H9 (cell line): ENCODE measurements at regions not wholly inside any gene's neighbourhood (a gene's known extent, or its start where the extent isn't known, plus 50 kb on each side); places are given as distances from the start of the nearest gene placed in this dataset.

Source experiments
- DNase-seq: peaks from one replicate; pipeline ENCODE4 v3.0.0-alpha.2; 2017
- H2AFZ ChIP-seq: one replicate; pipeline ENCODE4 v1.6.1; 2013; ENCODE audit warnings: mild to moderate bottlenecking, low read length, control low read depth, moderate library complexity
- H2AK5ac ChIP-seq: 2 replicates; pipeline ENCODE4 v1.6.1; 2013; ENCODE audit warnings: low read length, control low read depth, mixed read lengths; ENCODE audit not compliant: insufficient read length
- H2BK120ac ChIP-seq: one replicate; pipeline ENCODE4 v1.6.1; 2013; ENCODE audit warnings: low read depth, mild to moderate bottlenecking, low read length, control low read depth, inconsistent platforms; ENCODE audit not compliant: poor library complexity, severe bottlenecking
- H2BK12ac ChIP-seq: 2 replicates; pipeline ENCODE4 v1.6.1; 2013; ENCODE audit warnings: low read length, control low read depth, mixed read lengths, low read depth; ENCODE audit not compliant: insufficient read length
- H2BK15ac ChIP-seq: 2 replicates; pipeline ENCODE4 v1.6.1; 2013; ENCODE audit warnings: low read depth, low read length, control low read depth
- H2BK20ac ChIP-seq: one replicate; pipeline ENCODE4 v1.6.1; 2013; ENCODE audit warnings: low read depth, mild to moderate bottlenecking, low read length, control low read depth, inconsistent platforms; ENCODE audit not compliant: poor library complexity, severe bottlenecking
- H2BK5ac ChIP-seq: 2 replicates; pipeline ENCODE4 v1.6.1; 2013; ENCODE audit warnings: low read length, control low read depth, mixed read lengths; ENCODE audit not compliant: insufficient read length
- H3K14ac ChIP-seq: 2 replicates; pipeline ENCODE4 v1.6.1; 2013; ENCODE audit warnings: low read length, control low read depth; ENCODE audit not compliant: insufficient read depth
- H3K18ac ChIP-seq: 2 replicates; pipeline ENCODE4 v1.6.1; 2013; ENCODE audit warnings: low read depth, mild to moderate bottlenecking, mixed read lengths, low read length, control low read depth; ENCODE audit not compliant: insufficient read length
- H3K23ac ChIP-seq: 2 replicates; pipeline ENCODE4 v1.6.1; 2013; ENCODE audit warnings: low read length, control low read depth, mixed read lengths, low read depth; ENCODE audit not compliant: insufficient read length
- H3K23me2 ChIP-seq: 2 replicates; pipeline ENCODE4 v1.6.1; 2013; ENCODE audit warnings: low read depth, mild to moderate bottlenecking, mixed read lengths, low read length, control low read depth; ENCODE audit not compliant: insufficient read length, poor library complexity, severe bottlenecking
- H3K27ac ChIP-seq: 2 replicates; pipeline ENCODE4 v1.5.1; 2013; ENCODE audit warnings: low read length, control low read depth, mixed read lengths, low read depth; ENCODE audit not compliant: insufficient read length
- H3K27me3 ChIP-seq: 2 replicates; pipeline ENCODE4 v1.6.1; 2013; ENCODE audit warnings: low read length, control low read depth, inconsistent platforms; ENCODE audit not compliant: insufficient read depth
- H3K4ac ChIP-seq: 2 replicates; pipeline ENCODE4 v1.6.1; 2013; ENCODE audit warnings: low read depth, mild to moderate bottlenecking, control low read depth, inconsistent platforms, low read length, moderate library complexity
- H3K4me1 ChIP-seq: 2 replicates; pipeline ENCODE4 v1.6.1; 2013; ENCODE audit warnings: low read length, control low read depth, inconsistent platforms; ENCODE audit not compliant: insufficient read depth
- H3K4me2 ChIP-seq: 2 replicates; pipeline ENCODE4 v1.6.1; 2013; ENCODE audit warnings: low read length, control low read depth, mixed read lengths; ENCODE audit not compliant: insufficient read length, insufficient read depth
- H3K56ac ChIP-seq: 2 replicates; pipeline ENCODE4 v1.6.1; 2013; ENCODE audit warnings: low read depth, mild to moderate bottlenecking, mixed read lengths, low read length, control low read depth; ENCODE audit not compliant: insufficient read length
- H3K79me1 ChIP-seq: 2 replicates; pipeline ENCODE4 v1.6.1; 2013; ENCODE audit warnings: low read depth, mild to moderate bottlenecking, moderate library complexity, low read length, control low read depth, inconsistent platforms; ENCODE audit not compliant: insufficient read depth, poor library complexity, severe bottlenecking
- H3K79me2 ChIP-seq: 2 replicates; pipeline ENCODE4 v1.6.1; 2013; ENCODE audit warnings: low read length, control low read depth, inconsistent platforms; ENCODE audit not compliant: insufficient read depth
- H3K9ac ChIP-seq: 2 replicates; pipeline ENCODE4 v1.6.1; 2013; ENCODE audit warnings: low read length, control low read depth, mixed read lengths; ENCODE audit not compliant: insufficient read length; ENCODE audit errors: extremely low read depth
- H3K9me3 ChIP-seq: one replicate; pipeline ENCODE4 v1.6.1; 2013; ENCODE audit warnings: low read depth, low read length, inconsistent platforms; ENCODE audit not compliant: control insufficient read depth
- H3T11ph ChIP-seq: one replicate; pipeline ENCODE4 v1.6.1; 2013; ENCODE audit warnings: mild to moderate bottlenecking, low read length, control low read depth, inconsistent platforms
- H4K20me1 ChIP-seq: one replicate; pipeline ENCODE4 v1.6.1; 2013; ENCODE audit not compliant: control insufficient read depth, insufficient read length, insufficient read depth
- H4K5ac ChIP-seq: 2 replicates; pipeline ENCODE4 v1.6.1; 2013; ENCODE audit warnings: low read depth, mild to moderate bottlenecking, mixed read lengths, low read length, control low read depth; ENCODE audit not compliant: insufficient read length
- H4K8ac ChIP-seq: replicated peaks from 2 replicates; pipeline ENCODE4 v1.6.1; 2013; ENCODE audit warnings: low read length, control low read depth, mixed read lengths, low read depth; ENCODE audit not compliant: insufficient read length
- H4K91ac ChIP-seq: 2 replicates; pipeline ENCODE4 v1.6.1; 2013; ENCODE audit warnings: low read depth, mild to moderate bottlenecking, moderate library complexity, mixed read lengths, low read length, control low read depth; ENCODE audit not compliant: insufficient read length
- H3K27ac Mint-ChIP-seq, 3 experiments: 2 replicates in 2 of 3; 3 replicates in 1 of 3; pipeline ENCODE4 v1.8.0; 2020 to 2021; ENCODE audit warnings: mixed read lengths in 3 of 3, mild to moderate bottlenecking in 1 of 3, moderate library complexity in 1 of 3
- H3K27me3 Mint-ChIP-seq: 2 replicates; pipeline ENCODE4 v1.8.0; 2021; ENCODE audit warnings: low read depth, mild to moderate bottlenecking, moderate library complexity, mixed read lengths
- H3K36me3 Mint-ChIP-seq, 3 experiments: 2 replicates in 2 of 3; 3 replicates in 1 of 3; pipeline ENCODE4 v1.8.0; 2020 to 2021; ENCODE audit warnings: low read depth in 3 of 3, mixed read lengths in 3 of 3; ENCODE audit not compliant: insufficient read depth in 1 of 3
- H3K4me1 Mint-ChIP-seq, 2 experiments: 2 replicates each; pipeline ENCODE4 v1.8.0; 2020; ENCODE audit warnings: mixed read lengths in 2 of 2
- H3K4me3 Mint-ChIP-seq, 2 experiments: 2 replicates in 1 of 2; 3 replicates in 1 of 2; pipeline ENCODE4 v1.8.0; 2020 to 2021; ENCODE audit warnings: mild to moderate bottlenecking in 2 of 2, mixed read lengths in 2 of 2, moderate library complexity in 1 of 2
- H3K9me3 Mint-ChIP-seq, 2 experiments: 2 replicates in 1 of 2; 3 replicates in 1 of 2; pipeline ENCODE4 v1.8.0; 2020; ENCODE audit warnings: mild to moderate bottlenecking in 2 of 2, mixed read lengths in 2 of 2, moderate library complexity in 1 of 2
- CTCF ChIP-seq: fragments of 200-600 bp; sonication (generic); conservative IDR thresholded peaks from 3 replicates; pipeline ENCODE4 v1.8.0; 2021; ENCODE audit warnings: antibody characterized with exemption, mild to moderate bottlenecking
- WGBS: extraction: QIAGEN DNeasy Blood & Tissue Kit; methylation state at CpG from one replicate; pipeline ENCODE4 v1.1.7; 2013; ENCODE audit warnings: missing lambda C conversion rate, low lambda C conversion rate, mixed read lengths; ENCODE audit not compliant: insufficient read length; ENCODE audit errors: extremely low coverage; 5-methylcytosine and 5-hydroxymethylcytosine counted together

- Histone ChIP-seq H3K14ac (no peak overlapping the region), H3K79me2 (no peaks in the 10 kb centered on the region), H2BK12ac (no peak overlapping the region), H3K27ac (no peak overlapping the region), H4K8ac (no peak overlapping the region), H3K27me3 (no peaks in the 10 kb centered on the region), H2BK15ac (no peak overlapping the region), H3K23ac (no peak overlapping the region), H4K20me1 (no peaks in the 10 kb centered on the region), H2BK5ac (no peak overlapping the region), H2AFZ (no peak overlapping the region), H3K4ac (no peak overlapping the region), H3K9ac (no peak overlapping the region), H4K5ac (no peak overlapping the region), H4K91ac (no peak overlapping the region), H3K9me3 (no peaks in the 10 kb centered on the region), H3K56ac (no peak overlapping the region), H3K4me2 (no peak overlapping the region), H3T11ph (no peak overlapping the region), H3K23me2 (no peaks in the 10 kb centered on the region), H3K18ac (no peak overlapping the region), H3K79me1 (no peaks in the 10 kb centered on the region), H2BK120ac (no peak overlapping the region), H3K4me1 (no peaks in the 10 kb centered on the region), H2AK5ac (no peak overlapping the region), H2BK20ac (no peak overlapping the region)
- peaks cover 20% of the 10 kb centered on the region in 2 experiments for H3K9me3 Mint-ChIP-seq
- no peak for TF ChIP-seq CTCF
- H3K36me3 Mint-ChIP-seq: peaks cover 0 to 19% (median 3%) of the 10 kb centered on the region in 3 experiments; a peak in 5 of 7 replicates
- DNase-seq: no peak
- no CpG with 5 or more reads among the region's 2 CpGs for WGBS
- no peak overlapping the region for H3K27ac Mint-ChIP-seq
- no peak overlapping the region for H3K4me3 Mint-ChIP-seq
- no peaks in the 10 kb centered on the region for H3K4me1 Mint-ChIP-seq
- H3K27me3 Mint-ChIP-seq: no peaks in the 10 kb centered on the region
Measured at GRCh38 chr2:123783164-123783563, 241.9 kb upstream of the CNTNAP5 start.
